ENCODE measurements at regions not wholly inside any gene's neighbourhood (a gene's known extent, or its start where the extent isn't known, plus 50 kb on each side); places are given as distances from the start of the nearest gene placed in this dataset.

- intact Hi-C loops (cut with DNase I) = no loop called here
- no peak for TF ChIP-seq CTCF (IDR thresholded peaks at IDR 0.05)
- no peak for TF ChIP-seq POLR2A (IDR thresholded peaks at IDR 0.05)
- Histone ChIP-seq H3K4me1 (no peaks in the 10 kb centered on the region), H3K36me3 (no peaks in the 10 kb centered on the region), H3K4me3 (no peak overlapping the region), H3K27ac (no peak overlapping the region), H3K9me3 (no peaks in the 10 kb centered on the region), H3K27me3 (no peaks in the 10 kb centered on the region)
- 100% methylated on average over 1 of the region's 2 CpGs for WGBS (ENCODE audit: insufficient coverage, low coverage, low lambda C conversion rate, missing lambda C conversion rate)
- ATAC-seq = no peak
- DNase-seq = no peak
Measured at GRCh38 chr1:59194621-59195020, 102.3 kb upstream of the FGGY start.

- Histone ChIP-seq H3K27me3 (no peaks in the 10 kb centered on the region), H3K27ac (no peak overlapping the region), H3K36me3 (no peaks in the 10 kb centered on the region), H3K4me3 (no peak overlapping the region), H3K4me1 (peaks cover 0 to 5% (median 0%) of the 10 kb centered on the region in 4 donors), H3K9me3 (no peaks in the 10 kb centered on the region)
- DNase-seq = no peak
- TF ChIP-seq CTCF (IDR thresholded peaks at IDR 0.05) = no peak
- no peak for TF ChIP-seq POLR2A (IDR thresholded peaks at IDR 0.05)
- intact Hi-C loops (cut with DNase I) = no loop called here
- ATAC-seq = no peak
- WGBS (ENCODE audit: insufficient coverage, low coverage, low lambda C conversion rate, missing lambda C conversion rate) = 67% methylated on average over 1 of the region's 1 CpG
Measured at GRCh38 chr1:59195151-59195550, 101.7 kb upstream of the FGGY start.

DNA sequence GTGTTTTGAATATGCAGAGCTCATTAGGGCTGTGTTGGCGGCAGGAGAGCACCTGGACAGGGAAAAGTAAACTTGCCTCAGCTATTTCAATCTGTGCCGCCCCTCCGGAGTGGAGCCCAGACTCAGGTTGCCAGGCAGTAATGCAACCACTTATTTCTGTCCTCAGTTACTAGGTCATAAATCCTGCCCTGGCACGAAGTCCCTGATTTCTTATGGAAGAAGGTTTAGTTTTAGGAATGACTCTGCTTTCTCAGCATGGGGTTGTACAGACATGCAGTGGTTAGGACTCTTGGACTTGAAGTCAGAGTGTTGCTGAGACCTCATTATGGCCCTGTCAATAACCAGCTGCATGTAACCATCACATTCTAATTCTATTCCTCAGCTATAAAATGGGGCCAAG, 98.3 kb upstream of the FGGY start:
- Histone ChIP-seq H3K36me3 (no peaks in the 10 kb centered on the region), H3K4me3 (no peak overlapping the region), H3K27me3 (no peaks in the 10 kb centered on the region), H3K9me3 (no peaks in the 10 kb centered on the region), H3K4me1 (peaks cover 0 to 16% (median 2%) of the 10 kb centered on the region in 4 donors), H3K27ac (no peak overlapping the region)
- TF ChIP-seq POLR2A (IDR thresholded peaks at IDR 0.05) (no peak), CTCF (IDR thresholded peaks at IDR 0.05) (no peak)
- no peak for DNase-seq
- intact Hi-C loops (cut with DNase I) = no loop called here
- ATAC-seq = no peak
- 67% methylated on average over 1 of the region's 4 CpGs for WGBS (ENCODE audit: insufficient coverage, low coverage, low lambda C conversion rate, missing lambda C conversion rate)

GRCh38 chr1:59199147-59199546, 97.7 kb upstream of the FGGY start:
- peaks cover 0 to 20% (median 4%) of the 10 kb centered on the region in 4 donors for H3K4me1 ChIP-seq
- 65% methylated on average over 2 of the region's 2 CpGs for WGBS (ENCODE audit: insufficient coverage, low coverage, low lambda C conversion rate, missing lambda C conversion rate)
- no peaks in the 10 kb centered on the region for H3K36me3 ChIP-seq
- ATAC-seq = no peak
- no peaks in the 10 kb centered on the region for H3K9me3 ChIP-seq
- no peak overlapping the region for H3K27ac ChIP-seq
- no peaks in the 10 kb centered on the region for H3K27me3 ChIP-seq
- no peak for TF ChIP-seq POLR2A (IDR thresholded peaks at IDR 0.05)
- TF ChIP-seq CTCF (IDR thresholded peaks at IDR 0.05) = no peak
- H3K4me3 ChIP-seq = no peak overlapping the region
- intact Hi-C loops (cut with DNase I) = no loop called here
- no peak for DNase-seq
